Small intestine (tissue), 7 donors: ENCODE measurements at regions not wholly inside any gene's neighbourhood (a gene's known extent, or its start where the extent isn't known, plus 50 kb on each side); places are given as distances from the start of the nearest gene placed in this dataset.

ENCODE experiments used
- DNase-seq, 2 donors: peaks; one replicate each; pipeline versions ENCODE4 v3.0.0 to v3.0.0-alpha.2; 2013
- FAIRE-seq: peaks from 2 replicates; lab custom pipeline; 2012; peaks lifted over from hg19 to GRCh38; lab: Jason Lieb, UNC
- H3K27ac ChIP-seq, 3 donors: one replicate each; pipeline ENCODE4 v1.5.1; 2013; ENCODE audit warnings: low read length in 2 of 3, mild to moderate bottlenecking in 2 of 3, control low read depth in 1 of 3, inconsistent platforms in 1 of 3, low read depth in 1 of 3, moderate library complexity in 1 of 3
- H3K27me3 ChIP-seq, 3 donors: one replicate each; pipeline ENCODE4 v1.6.1; 2013; ENCODE audit warnings: low read length in 3 of 3, inconsistent platforms in 1 of 3; ENCODE audit not compliant: control insufficient read depth in 3 of 3, insufficient read depth in 3 of 3
- H3K36me3 ChIP-seq, 3 donors: one replicate each; pipeline ENCODE4 v1.6.1; 2013; ENCODE audit warnings: low read length in 3 of 3, inconsistent platforms in 1 of 3, low read depth in 1 of 3, mild to moderate bottlenecking in 1 of 3, moderate library complexity in 1 of 3; ENCODE audit not compliant: control insufficient read depth in 3 of 3, insufficient read depth in 2 of 3
- H3K4me1 ChIP-seq, 3 donors: one replicate each; pipeline ENCODE4 v1.6.1; 2013; ENCODE audit warnings: low read length in 2 of 3, inconsistent platforms in 1 of 3, low read depth in 1 of 3, mild to moderate bottlenecking in 1 of 3, moderate library complexity in 1 of 3; ENCODE audit not compliant: control insufficient read depth in 3 of 3, insufficient read depth in 2 of 3
- H3K4me3 ChIP-seq, 3 donors: one replicate each; pipeline ENCODE4 v1.5.1; 2013; ENCODE audit warnings: low read length in 3 of 3, control low read depth in 1 of 3, inconsistent platforms in 1 of 3, low read depth in 1 of 3, mild to moderate bottlenecking in 1 of 3, moderate library complexity in 1 of 3
- H3K9me3 ChIP-seq, 2 donors: one replicate each; pipeline ENCODE4 v1.6.1; 2013; ENCODE audit warnings: low read depth in 1 of 2, low read length in 1 of 2; ENCODE audit not compliant: control insufficient read depth in 2 of 2, insufficient read depth in 1 of 2
- WGBS, 3 donors: extraction: QIAGEN DNeasy Blood & Tissue Kit; methylation state at CpG; one replicate each; pipeline ENCODE4 v1.1.7; 2013; 5-methylcytosine and 5-hydroxymethylcytosine counted together
- donor health status: healthy with polysubstance abuse.
- donor health status: control.
- donor health status: control.
- donor health status: Bipolar disorder and iron deficiency.
- donor health status: healthy.

- no peak overlapping the region for H3K4me3 ChIP-seq
- 77 to 95% (median 90%) methylated on average over 1 of the region's 1 CpG for WGBS, 3 donors
- no peaks in the 10 kb centered on the region for H3K27me3 ChIP-seq
- H3K4me1 ChIP-seq = peaks cover 0 to 16% (median 0%) of the 10 kb centered on the region in 3 donors
- H3K9me3 ChIP-seq = peaks cover 0 to 5% of the 10 kb centered on the region in 2 donors
- no peak for FAIRE-seq
- DNase-seq = no peak
- H3K27ac ChIP-seq = no peak overlapping the region
- H3K36me3 ChIP-seq = no peaks in the 10 kb centered on the region
These were observed 58.6 kb upstream of the GLS start for GRCh38 chr2:190822043-190822442.

GRCh38 chr2:190827720-190828119, 52.9 kb upstream of the GLS start:
- Histone ChIP-seq H3K27me3 (no peaks in the 10 kb centered on the region), H3K4me1 (peaks cover 0 to 4% (median 0%) of the 10 kb centered on the region in 3 donors), H3K36me3 (no peaks in the 10 kb centered on the region), H3K27ac (no peak overlapping the region), H3K4me3 (no peak overlapping the region), H3K9me3 (peaks cover 0 to 3% of the 10 kb centered on the region in 2 donors)
- no peak for FAIRE-seq
- 88 to 92% (median 90%) methylated on average over 3 of the region's 3 CpGs for WGBS, 3 donors
- no peak for DNase-seq

- Histone ChIP-seq H3K9me3 (no peaks in the 10 kb centered on the region), H3K4me1 (peaks cover 0 to 4% (median 0%) of the 10 kb centered on the region in 3 donors), H3K27me3 (no peaks in the 10 kb centered on the region), H3K4me3 (no peak overlapping the region), H3K27ac (no peak overlapping the region), H3K36me3 (no peaks in the 10 kb centered on the region)
- DNase-seq (no peak), FAIRE-seq (no peak)
- 73 to 90% (median 89%) methylated on average over 1 of the region's 1 CpG for WGBS, 3 donors
These were observed 51.0 kb upstream of the GLS start for GRCh38 chr2:190829642-190830041.
